Fibroblast of pulmonary artery (primary cell): ENCODE measurements at regions not wholly inside any gene's neighbourhood (a gene's known extent, or its start where the extent isn't known, plus 50 kb on each side); places are given as distances from the start of the nearest gene placed in this dataset.

Experiments used
- DNase-seq: peaks from one replicate; pipeline ENCODE4 v3.0.0-alpha.2; 2010; ENCODE audit warnings: low read depth
- H3K4me3 ChIP-seq: replicated peaks from 2 replicates; pipeline ENCODE4 v1.5.1; 2011; ENCODE audit warnings: low read depth, mild to moderate bottlenecking, control low read depth, low read length, moderate library complexity
- TF ChIP-seq, protein P1 (sequence below): IDR thresholded peaks from 2 replicates; pipeline ENCODE4 v1.5.1; 2011; ENCODE audit warnings: mild to moderate bottlenecking, control low read depth, low read length, inconsistent platforms; ENCODE audit errors: missing control alignments

DNA sequence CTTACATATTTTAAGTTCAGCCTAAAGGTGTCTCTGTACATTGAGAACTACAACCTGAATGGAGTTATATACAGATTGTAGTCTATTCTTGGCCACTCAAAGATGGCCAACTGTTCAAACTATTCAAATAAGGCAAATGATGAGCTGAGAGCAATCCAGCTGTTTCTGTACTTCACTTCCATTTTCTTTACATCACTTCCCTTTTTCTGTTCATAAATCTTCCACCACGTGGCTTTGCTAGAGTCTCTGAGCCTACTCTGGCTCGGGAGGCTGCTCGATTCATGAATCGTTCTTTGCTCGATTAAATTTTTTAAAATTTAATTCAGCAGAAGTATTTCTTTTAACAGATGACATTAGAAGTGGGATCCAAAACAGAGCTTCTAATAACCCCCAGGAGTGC lies 879.7 kb downstream of the GALC start:
- DNase-seq: no peak
- TF ChIP-seq, protein P1, sequence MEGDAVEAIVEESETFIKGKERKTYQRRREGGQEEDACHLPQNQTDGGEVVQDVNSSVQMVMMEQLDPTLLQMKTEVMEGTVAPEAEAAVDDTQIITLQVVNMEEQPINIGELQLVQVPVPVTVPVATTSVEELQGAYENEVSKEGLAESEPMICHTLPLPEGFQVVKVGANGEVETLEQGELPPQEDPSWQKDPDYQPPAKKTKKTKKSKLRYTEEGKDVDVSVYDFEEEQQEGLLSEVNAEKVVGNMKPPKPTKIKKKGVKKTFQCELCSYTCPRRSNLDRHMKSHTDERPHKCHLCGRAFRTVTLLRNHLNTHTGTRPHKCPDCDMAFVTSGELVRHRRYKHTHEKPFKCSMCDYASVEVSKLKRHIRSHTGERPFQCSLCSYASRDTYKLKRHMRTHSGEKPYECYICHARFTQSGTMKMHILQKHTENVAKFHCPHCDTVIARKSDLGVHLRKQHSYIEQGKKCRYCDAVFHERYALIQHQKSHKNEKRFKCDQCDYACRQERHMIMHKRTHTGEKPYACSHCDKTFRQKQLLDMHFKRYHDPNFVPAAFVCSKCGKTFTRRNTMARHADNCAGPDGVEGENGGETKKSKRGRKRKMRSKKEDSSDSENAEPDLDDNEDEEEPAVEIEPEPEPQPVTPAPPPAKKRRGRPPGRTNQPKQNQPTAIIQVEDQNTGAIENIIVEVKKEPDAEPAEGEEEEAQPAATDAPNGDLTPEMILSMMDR: no peak
- no peak overlapping the region for H3K4me3 ChIP-seq

DNA sequence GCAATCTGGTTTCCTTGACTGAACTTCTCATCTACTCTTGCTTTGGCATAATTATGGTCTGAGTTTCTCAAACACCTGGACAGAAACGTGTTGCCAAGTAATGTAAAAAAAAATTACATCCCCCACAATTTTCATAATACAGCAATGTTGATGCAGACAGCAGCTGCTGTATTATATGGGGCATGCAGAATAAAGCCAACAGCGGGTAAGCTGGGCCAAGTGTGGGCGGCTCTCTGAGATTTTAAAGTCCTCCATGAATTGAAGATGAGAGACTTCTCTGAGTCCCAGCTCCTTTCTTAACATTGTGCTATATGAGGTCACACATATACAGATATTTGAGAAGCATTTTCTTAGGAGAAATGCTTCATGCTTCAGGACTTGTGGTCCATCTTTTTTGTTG lies 881.2 kb downstream of the GALC start:
- DNase-seq: no peak
- TF ChIP-seq, protein P1: no peak
- H3K4me3 ChIP-seq: no peak overlapping the region

DNA sequence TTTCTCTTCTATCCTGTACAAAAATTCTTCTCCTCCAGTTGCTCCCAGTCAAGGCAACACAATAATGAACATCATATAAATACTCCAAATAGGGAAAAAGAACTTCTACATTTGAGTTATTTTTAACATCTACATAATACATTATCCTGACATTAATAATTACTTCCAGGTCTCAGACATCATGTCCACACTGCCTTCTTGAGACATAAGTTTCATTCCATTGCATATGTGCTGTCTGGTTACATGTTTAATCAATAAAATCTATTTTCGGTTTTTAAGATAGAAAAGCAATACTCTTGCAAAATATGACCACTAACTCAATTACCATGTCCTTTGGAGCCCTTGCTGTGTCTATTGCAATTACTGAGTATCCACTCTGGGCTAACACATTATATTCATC lies 881.9 kb downstream of the GALC start:
- no peak overlapping the region for H3K4me3 ChIP-seq
- TF ChIP-seq, protein P1: no peak
- DNase-seq: no peak

DNA sequence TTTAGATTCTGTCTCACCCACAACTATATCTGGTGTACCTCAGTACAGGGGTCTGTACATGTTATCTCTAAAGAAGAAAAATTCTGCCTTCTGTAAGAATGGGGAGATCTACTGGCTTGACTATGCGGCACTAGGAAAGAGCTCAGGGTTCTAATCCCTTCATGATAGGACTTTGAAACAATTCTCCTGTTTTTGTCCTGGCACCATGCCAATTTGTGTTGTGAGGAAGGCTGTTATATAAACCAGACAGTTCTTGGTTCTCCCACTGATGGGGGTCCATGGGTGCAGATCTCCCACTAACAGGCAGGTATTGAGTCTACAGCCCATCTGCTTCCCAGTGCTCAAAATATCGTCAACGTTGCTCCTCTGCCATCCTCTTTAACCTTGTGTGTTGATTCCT lies 883.7 kb downstream of the GALC start:
- H3K4me3 ChIP-seq: no peak overlapping the region
- no peak for DNase-seq
- TF ChIP-seq, protein P1: no peak

DNA sequence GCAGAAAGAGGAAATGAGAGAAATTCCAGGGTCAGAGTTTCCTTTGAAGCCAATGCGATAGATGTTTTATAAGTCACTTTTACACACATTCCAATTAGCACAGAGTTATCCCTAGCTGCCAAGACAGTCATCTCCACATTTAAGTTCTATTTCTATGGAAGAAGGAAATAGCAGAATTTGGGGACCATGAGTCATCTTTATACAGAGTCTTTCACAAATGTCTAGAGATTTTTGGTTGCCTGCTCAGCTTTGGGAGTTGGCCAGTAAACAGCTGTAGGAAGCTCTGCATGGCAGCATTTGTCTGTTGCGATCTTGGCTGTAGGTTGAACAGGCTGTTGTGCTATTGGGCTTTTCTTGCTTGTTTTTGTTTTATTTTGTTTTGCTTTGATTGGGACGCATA lies 884.3 kb downstream of the GALC start:
- peak; percentile 60 for DNase-seq

DNA sequence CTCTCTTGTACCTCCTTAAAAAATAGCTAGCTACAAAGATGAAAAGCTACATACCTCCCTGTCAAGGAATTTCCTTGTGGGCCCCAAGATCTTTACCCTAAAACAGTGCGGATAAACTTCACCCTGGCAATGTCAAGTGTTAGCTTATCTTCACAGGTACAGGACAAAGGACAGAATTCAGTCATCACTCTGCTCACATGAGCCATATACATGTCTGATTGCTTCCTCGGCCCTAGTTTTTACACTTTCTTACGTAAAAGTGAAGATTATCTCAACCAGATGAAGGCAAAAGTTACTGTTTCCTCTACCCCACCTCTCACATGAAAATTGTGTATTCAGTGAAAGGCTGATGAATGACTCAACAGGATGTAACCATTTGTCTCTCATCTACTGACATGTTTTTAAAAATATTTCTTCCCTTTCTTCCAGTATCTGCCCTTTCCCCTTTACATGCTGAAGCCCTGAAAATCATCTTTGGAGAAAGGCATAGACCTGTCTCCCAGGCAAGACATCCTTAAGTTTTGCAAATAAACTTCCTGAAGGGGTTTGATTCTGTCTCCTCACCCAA lies 890.1 kb downstream of the GALC start:
- TF ChIP-seq, protein P1: no peak
- no peak overlapping the region for H3K4me3 ChIP-seq
- DNase-seq: peak; percentile 18

More for the DNA sequence above, 884.3 kb downstream of the GALC start:
- H3K4me3 ChIP-seq: no peak overlapping the region
- TF ChIP-seq, protein P1: no peak

DNA sequence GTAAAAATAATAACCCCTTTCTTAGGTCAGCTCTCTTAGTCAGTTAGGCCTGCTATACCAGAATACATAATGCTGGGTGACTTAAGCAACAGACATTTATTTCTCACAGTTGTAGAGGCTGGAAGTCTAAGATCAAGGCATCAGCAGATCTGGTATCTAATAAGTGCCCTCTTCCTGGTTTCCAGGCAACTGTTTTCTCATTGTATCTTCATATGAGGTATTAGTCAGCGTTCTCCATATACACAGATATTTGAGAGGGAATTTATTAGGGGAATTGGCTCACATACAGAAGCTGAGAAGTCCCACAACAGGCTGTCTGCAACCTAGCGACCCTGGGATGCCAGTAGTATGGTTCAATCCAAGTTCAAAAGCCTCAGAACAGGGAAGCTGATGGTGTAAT lies 896.0 kb downstream of the GALC start:
- peak; percentile 3 for DNase-seq
- H3K4me3 ChIP-seq: no peak overlapping the region
- TF ChIP-seq, protein P1: no peak
